ENCODE measurements at regions not wholly inside any gene's neighbourhood (a gene's known extent, or its start where the extent isn't known, plus 50 kb on each side); places are given as distances from the start of the nearest gene placed in this dataset.

- no peak for DNase-seq (ENCODE audit: low read depth in 1 of 2, low spot score in 1 of 2)
These were observed 58.5 kb upstream of the TWIST2 start for GRCh38 chr2:238789317-238789806.

DNA sequence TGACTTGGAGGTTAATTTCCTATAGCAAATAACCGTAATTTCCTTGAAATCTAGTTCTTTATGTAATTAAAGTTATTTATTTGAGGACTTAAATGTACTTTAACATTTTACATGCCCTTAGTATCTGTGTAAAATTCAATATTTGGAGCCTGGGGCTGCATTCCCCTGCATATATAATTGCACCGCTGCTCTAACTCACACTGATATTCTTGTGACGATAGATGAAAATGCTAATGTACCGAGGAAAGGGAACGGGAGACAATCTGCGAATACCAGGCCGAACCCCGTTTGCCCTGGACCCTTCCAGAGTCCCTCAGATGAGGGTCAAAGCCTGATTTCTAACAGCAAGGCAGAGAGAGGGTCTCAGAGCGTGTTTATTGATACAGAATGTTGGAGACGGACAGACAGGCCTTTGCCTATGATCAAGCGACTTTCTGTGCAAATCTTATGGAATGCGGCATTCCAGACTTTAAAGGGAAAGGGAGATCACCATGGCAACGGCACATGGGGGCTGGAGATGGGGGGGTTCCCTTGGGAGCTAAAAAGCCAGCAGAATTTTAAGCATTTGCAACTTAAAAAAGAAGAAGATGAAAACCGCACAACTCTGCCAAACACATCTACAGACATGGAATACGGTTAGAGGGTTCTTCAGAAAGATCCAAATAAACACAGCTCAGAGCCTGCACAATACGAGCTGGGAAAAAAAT lies 57.6 kb upstream of the TWIST2 start:
- Histone ChIP-seq H3K4me3 (replicated peaks; ENCODE audit: insufficient read depth, low read length) (no peak overlapping the region), H3K27me3 (ENCODE audit: insufficient read depth, poor library complexity, severe bottlenecking) (peaks cover 4% of the 10 kb centered on the region), H3K27ac (replicated peaks) (no peak overlapping the region)
- DNase-seq (ENCODE audit: low read depth in 1 of 2, low spot score in 1 of 2): no peak
- TF ChIP-seq POLR2AphosphoS5 (IDR thresholded peaks at IDR 0.05; ENCODE audit: low read depth) (no peak), SPI1 (IDR thresholded peaks at IDR 0.05; ENCODE audit: borderline replicate concordance, low read depth) (no peak)

More at GRCh38 chr2:238789317-238789806, 58.5 kb upstream of the TWIST2 start:
- TF ChIP-seq GABPA (IDR thresholded peaks at IDR 0.05; ENCODE audit: low read depth): no peak
- TF ChIP-seq, protein P1, sequence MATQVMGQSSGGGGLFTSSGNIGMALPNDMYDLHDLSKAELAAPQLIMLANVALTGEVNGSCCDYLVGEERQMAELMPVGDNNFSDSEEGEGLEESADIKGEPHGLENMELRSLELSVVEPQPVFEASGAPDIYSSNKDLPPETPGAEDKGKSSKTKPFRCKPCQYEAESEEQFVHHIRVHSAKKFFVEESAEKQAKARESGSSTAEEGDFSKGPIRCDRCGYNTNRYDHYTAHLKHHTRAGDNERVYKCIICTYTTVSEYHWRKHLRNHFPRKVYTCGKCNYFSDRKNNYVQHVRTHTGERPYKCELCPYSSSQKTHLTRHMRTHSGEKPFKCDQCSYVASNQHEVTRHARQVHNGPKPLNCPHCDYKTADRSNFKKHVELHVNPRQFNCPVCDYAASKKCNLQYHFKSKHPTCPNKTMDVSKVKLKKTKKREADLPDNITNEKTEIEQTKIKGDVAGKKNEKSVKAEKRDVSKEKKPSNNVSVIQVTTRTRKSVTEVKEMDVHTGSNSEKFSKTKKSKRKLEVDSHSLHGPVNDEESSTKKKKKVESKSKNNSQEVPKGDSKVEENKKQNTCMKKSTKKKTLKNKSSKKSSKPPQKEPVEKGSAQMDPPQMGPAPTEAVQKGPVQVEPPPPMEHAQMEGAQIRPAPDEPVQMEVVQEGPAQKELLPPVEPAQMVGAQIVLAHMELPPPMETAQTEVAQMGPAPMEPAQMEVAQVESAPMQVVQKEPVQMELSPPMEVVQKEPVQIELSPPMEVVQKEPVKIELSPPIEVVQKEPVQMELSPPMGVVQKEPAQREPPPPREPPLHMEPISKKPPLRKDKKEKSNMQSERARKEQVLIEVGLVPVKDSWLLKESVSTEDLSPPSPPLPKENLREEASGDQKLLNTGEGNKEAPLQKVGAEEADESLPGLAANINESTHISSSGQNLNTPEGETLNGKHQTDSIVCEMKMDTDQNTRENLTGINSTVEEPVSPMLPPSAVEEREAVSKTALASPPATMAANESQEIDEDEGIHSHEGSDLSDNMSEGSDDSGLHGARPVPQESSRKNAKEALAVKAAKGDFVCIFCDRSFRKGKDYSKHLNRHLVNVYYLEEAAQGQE (IDR thresholded peaks at IDR 0.05; ENCODE audit: insufficient replicate concordance, low read depth): no peak
- TF ChIP-seq SPI1 (IDR thresholded peaks at IDR 0.05; ENCODE audit: borderline replicate concordance, low read depth): no peak
- TF ChIP-seq, protein P2, sequence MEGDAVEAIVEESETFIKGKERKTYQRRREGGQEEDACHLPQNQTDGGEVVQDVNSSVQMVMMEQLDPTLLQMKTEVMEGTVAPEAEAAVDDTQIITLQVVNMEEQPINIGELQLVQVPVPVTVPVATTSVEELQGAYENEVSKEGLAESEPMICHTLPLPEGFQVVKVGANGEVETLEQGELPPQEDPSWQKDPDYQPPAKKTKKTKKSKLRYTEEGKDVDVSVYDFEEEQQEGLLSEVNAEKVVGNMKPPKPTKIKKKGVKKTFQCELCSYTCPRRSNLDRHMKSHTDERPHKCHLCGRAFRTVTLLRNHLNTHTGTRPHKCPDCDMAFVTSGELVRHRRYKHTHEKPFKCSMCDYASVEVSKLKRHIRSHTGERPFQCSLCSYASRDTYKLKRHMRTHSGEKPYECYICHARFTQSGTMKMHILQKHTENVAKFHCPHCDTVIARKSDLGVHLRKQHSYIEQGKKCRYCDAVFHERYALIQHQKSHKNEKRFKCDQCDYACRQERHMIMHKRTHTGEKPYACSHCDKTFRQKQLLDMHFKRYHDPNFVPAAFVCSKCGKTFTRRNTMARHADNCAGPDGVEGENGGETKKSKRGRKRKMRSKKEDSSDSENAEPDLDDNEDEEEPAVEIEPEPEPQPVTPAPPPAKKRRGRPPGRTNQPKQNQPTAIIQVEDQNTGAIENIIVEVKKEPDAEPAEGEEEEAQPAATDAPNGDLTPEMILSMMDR (IDR thresholded peaks at IDR 0.05; ENCODE audit: insufficient read depth, low read length): no peak
- TF ChIP-seq POLR2AphosphoS5 (IDR thresholded peaks at IDR 0.05; ENCODE audit: low read depth): no peak
- H3K27me3 ChIP-seq (ENCODE audit: insufficient read depth, poor library complexity, severe bottlenecking): peaks cover 4% of the 10 kb centered on the region
- no peak overlapping the region for H3K4me3 ChIP-seq (replicated peaks; ENCODE audit: insufficient read depth, low read length)
- no peak overlapping the region for H3K27ac ChIP-seq (replicated peaks)

GRCh38 chr2:238790833-238791230 lies 57.1 kb upstream of the TWIST2 start:
- TF ChIP-seq GABPA (IDR thresholded peaks at IDR 0.05; ENCODE audit: low read depth) (no peak), POLR2AphosphoS5 (IDR thresholded peaks at IDR 0.05; ENCODE audit: low read depth) (no peak), SPI1 (IDR thresholded peaks at IDR 0.05; ENCODE audit: borderline replicate concordance, low read depth) (no peak)
- TF ChIP-seq, protein P1 (IDR thresholded peaks at IDR 0.05; ENCODE audit: insufficient replicate concordance, low read depth): no peak
- Histone ChIP-seq H3K4me3 (replicated peaks; ENCODE audit: insufficient read depth, low read length) (no peak overlapping the region), H3K27me3 (ENCODE audit: insufficient read depth, poor library complexity, severe bottlenecking) (peaks cover 4% of the 10 kb centered on the region), H3K27ac (replicated peaks) (no peak overlapping the region)
- DNase-seq (ENCODE audit: low read depth in 1 of 2, low spot score in 1 of 2): no peak

- no peak for TF ChIP-seq GABPA (IDR thresholded peaks at IDR 0.05; ENCODE audit: low read depth)
These were observed 56.5 kb upstream of the TWIST2 start for GRCh38 chr2:238791354-238791753.

DNA sequence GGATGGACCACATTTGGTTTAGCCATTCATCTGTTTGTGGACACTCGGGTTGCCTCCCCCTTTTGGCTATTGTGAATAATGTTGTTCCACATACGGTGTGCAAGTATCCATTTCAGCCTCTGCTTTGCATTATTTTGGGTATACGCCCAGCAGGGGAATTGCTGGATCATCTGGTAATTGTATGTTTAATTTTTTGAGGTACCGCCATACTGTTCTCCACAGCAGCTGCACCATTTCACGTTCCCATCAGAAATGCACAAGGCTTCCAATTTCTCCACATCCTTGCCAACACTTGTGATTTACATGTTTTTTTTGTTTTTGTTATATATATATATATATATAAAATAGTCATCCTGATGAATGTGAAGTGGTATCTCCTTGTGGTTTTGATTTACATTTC lies 54.6 kb upstream of the TWIST2 start:
- TF ChIP-seq POLR2AphosphoS5 (IDR thresholded peaks at IDR 0.05; ENCODE audit: low read depth): no peak
- H3K4me3 ChIP-seq (replicated peaks; ENCODE audit: insufficient read depth, low read length): no peak overlapping the region
- DNase-seq (ENCODE audit: low read depth in 1 of 2, low spot score in 1 of 2): no peak
- peaks cover 2% of the 10 kb centered on the region for H3K27me3 ChIP-seq (ENCODE audit: insufficient read depth, poor library complexity, severe bottlenecking)
- H3K27ac ChIP-seq (replicated peaks): no peak overlapping the region

More at GRCh38 chr2:238791354-238791753, 56.5 kb upstream of the TWIST2 start:
- DNase-seq (ENCODE audit: low read depth in 1 of 2, low spot score in 1 of 2): no peak
- Histone ChIP-seq H3K4me3 (replicated peaks; ENCODE audit: insufficient read depth, low read length) (no peak overlapping the region), H3K27ac (replicated peaks) (no peak overlapping the region), H3K27me3 (ENCODE audit: insufficient read depth, poor library complexity, severe bottlenecking) (peaks cover 4% of the 10 kb centered on the region)

All from HL-60 (cell line).